GM19467 (cell line): ENCODE measurements at regions not wholly inside any gene's neighbourhood (a gene's known extent, or its start where the extent isn't known, plus 50 kb on each side); places are given as distances from the start of the nearest gene placed in this dataset.

ENCODE experiments used
- ATAC-seq: cut with Tn5 transposase; IDR thresholded peaks from one replicate; pipeline ENCODE4 v1.9.1; 2021; ENCODE audit warnings: mild to moderate bottlenecking, moderate library complexity; ENCODE audit not compliant: unreplicated experiment

DNA sequence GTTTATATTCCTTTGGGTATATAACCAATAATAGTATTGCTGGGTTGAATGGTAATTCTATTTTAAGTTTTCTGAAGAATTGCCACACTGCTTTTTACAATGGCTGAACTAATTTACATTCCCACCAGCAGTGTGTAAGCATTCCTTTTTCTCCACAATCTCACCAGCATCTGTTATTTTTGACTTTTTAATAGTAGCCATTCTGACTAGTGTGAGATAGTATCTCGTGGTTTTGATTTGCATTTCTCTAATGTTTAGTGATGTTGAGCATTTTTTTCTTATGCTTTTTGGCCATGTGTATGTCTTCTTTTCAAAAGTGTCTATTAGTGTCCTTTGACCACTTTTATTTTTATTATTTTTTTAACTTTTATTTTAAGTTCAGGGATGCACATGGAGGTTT lies 275.3 kb downstream of the METTL15 start:
- ATAC-seq, result no peak
